RWPE1 (cell line): ENCODE measurements at regions not wholly inside any gene's neighbourhood (a gene's known extent, or its start where the extent isn't known, plus 50 kb on each side); places are given as distances from the start of the nearest gene placed in this dataset.

Experiments used
- CTCF ChIA-PET: fragments of 350-600 bp; sonication (Branson Sonifier 250); formaldehyde crosslinking; extraction: SDS; loops from one replicate; lab custom pipeline; 2021; lab: Yijun Ruan, JAX
- POLR2A ChIA-PET: fragments of 400-600 bp; formaldehyde crosslinking; extraction: SDS; loops from one replicate; lab custom pipeline; 2020; ENCODE audit warnings: antibody characterized with exemption; ENCODE audit not compliant: low non-redundant PET; lab: Yijun Ruan, JAX
- DNase-seq: peaks from one replicate; pipeline ENCODE4 v3.0.0; 2012; ENCODE audit warnings: low spot score
- H3K27ac ChIP-seq: fragments of 450-650 bp; 2 replicates; pipeline ENCODE4 v1.5.1; 2017
- CTCF ChIP-seq: fragments of 450-650 bp; conservative IDR thresholded peaks from 2 replicates; pipeline ENCODE4 v1.5.1; 2017; ENCODE audit warnings: low read depth, mild to moderate bottlenecking

GRCh38 chr4:181150191-181150590, 1093.0 kb upstream of the TENM3 start:
- no peak for TF ChIP-seq CTCF
- no peak overlapping the region for H3K27ac ChIP-seq
- no peak for DNase-seq
- ChIA-PET POLR2A (no interaction called here), CTCF (no interaction called here)

GRCh38 chr4:181151856-181152255, 1091.3 kb upstream of the TENM3 start:
- no peak for DNase-seq
- ChIA-PET CTCF (no interaction called here), POLR2A (no interaction called here)
- H3K27ac ChIP-seq = no peak overlapping the region
- TF ChIP-seq CTCF = no peak

GRCh38 chr4:181157647-181158046, 1085.6 kb upstream of the TENM3 start:
- POLR2A ChIA-PET = no interaction called here
- no peak for TF ChIP-seq CTCF
- no peak overlapping the region for H3K27ac ChIP-seq
- DNase-seq = no peak
- CTCF ChIA-PET = interaction anchor here (0.6 to 0.7 kb wide), 2 partner anchors 133 to 327 kb away, joined by 3 to 4 read pairs; no protein-coding TSS in a partner anchor

GRCh38 chr4:181158971-181159370, 1084.2 kb upstream of the TENM3 start:
- no peak for TF ChIP-seq CTCF
- ChIA-PET CTCF (interaction anchor here (0.5 kb wide), 1 partner anchor 36 kb away, joined by 3 read pairs; no protein-coding TSS in a partner anchor), POLR2A (no interaction called here)
- no peak overlapping the region for H3K27ac ChIP-seq
- no peak for DNase-seq

- peak; percentile 19 for DNase-seq
- no peak for TF ChIP-seq CTCF
- no peak overlapping the region for H3K27ac ChIP-seq
- ChIA-PET CTCF (no interaction called here), POLR2A (no interaction called here)
These were observed 1081.5 kb upstream of the TENM3 start for GRCh38 chr4:181161669-181162068.

GRCh38 chr4:181162266-181162665, 1080.9 kb upstream of the TENM3 start:
- no peak for DNase-seq
- POLR2A ChIA-PET = no interaction called here
- no peak overlapping the region for H3K27ac ChIP-seq
- CTCF ChIA-PET = no interaction called here
- no peak for TF ChIP-seq CTCF
